T-cell (primary cell): ENCODE measurements at regions not wholly inside any gene's neighbourhood (a gene's known extent, or its start where the extent isn't known, plus 50 kb on each side); places are given as distances from the start of the nearest gene placed in this dataset.

Experiments
- ATAC-seq, 4 experiments: fragments of 200-7000 bp in 3 of 4; fragments of 150-1000 bp in 1 of 4; cut with Tn5 transposase; replicated peaks in 1 of 4; 1 replicate in 3 of 4; 2 replicates in 1 of 4; pipeline ENCODE4 v1.10.0; 2021; ENCODE audit warnings: moderate library complexity in 3 of 4, mild to moderate bottlenecking in 2 of 4, moderate number of reproducible peaks in 1 of 4
- CTCF ChIA-PET, 2 donors: fragments of 300-600 bp; sonication (Branson Sonifier 250); formaldehyde crosslinking; loops; one replicate each; lab custom pipeline; 2022; ENCODE audit warnings: antibody characterized with exemption in 2 of 2; lab: Charles Lee
- POLR2A ChIA-PET, 2 donors: fragments of 300-600 bp; sonication (Branson Sonifier 250); formaldehyde crosslinking; loops; one replicate each; lab custom pipeline; 2022; ENCODE audit warnings: antibody characterized with exemption in 2 of 2; lab: Charles Lee
- DNase-seq, 35 experiments: peaks; one replicate each; pipeline versions ENCODE4 v3.0.0 to v3.0.0-alpha.2; 2013 to 2023
- H3K27ac ChIP-seq: one replicate; pipeline ENCODE4 v1.5.1; 2013; ENCODE audit warnings: low read length
- H3K27me3 ChIP-seq, 2 experiments: replicated peaks in 1 of 2; 1 replicate in 1 of 2; 2 replicates in 1 of 2; pipeline versions ENCODE4 v1.6.1 to v1.7.0; 2013; ENCODE audit warnings: low read length in 1 of 2, mixed read lengths in 1 of 2; ENCODE audit not compliant: control insufficient read depth in 2 of 2, insufficient read depth in 2 of 2; ENCODE audit errors: extremely low read depth in 1 of 2
- H3K36me3 ChIP-seq, 2 donors: 1 replicate in 1 of 2; 2 replicates in 1 of 2; pipeline versions ENCODE4 v1.6.1 to v1.7.0; 2013; ENCODE audit warnings: low read length in 1 of 2; ENCODE audit not compliant: control insufficient read depth in 2 of 2, insufficient read depth in 1 of 2; ENCODE audit errors: extremely low read depth in 1 of 2
- H3K4me1 ChIP-seq, 2 experiments: 1 replicate in 1 of 2; 2 replicates in 1 of 2; pipeline versions ENCODE4 v1.6.1 to v1.7.0; 2013; ENCODE audit warnings: low read length in 2 of 2, mixed read lengths in 1 of 2; ENCODE audit not compliant: insufficient read depth in 2 of 2, control insufficient read depth in 1 of 2; ENCODE audit errors: extremely low read depth in 1 of 2
- H3K4me3 ChIP-seq, 2 donors: 1 replicate in 1 of 2; 2 replicates in 1 of 2; pipeline versions ENCODE4 v1.5.1 to v1.7.0; 2013; ENCODE audit warnings: mild to moderate bottlenecking in 2 of 2, low read length in 1 of 2, moderate library complexity in 1 of 2; ENCODE audit not compliant: control insufficient read depth in 1 of 2; ENCODE audit errors: extremely low read depth in 1 of 2
- H3K9me3 ChIP-seq: 2 replicates; pipeline ENCODE4 v1.7.0; 2013
- H3K27ac Mint-ChIP-seq, 2 donors: one replicate each; pipeline ENCODE4 v1.8.0; 2020 to 2021; ENCODE audit warnings: mild to moderate bottlenecking in 2 of 2, mixed read lengths in 2 of 2
- H3K27me3 Mint-ChIP-seq, 2 donors: one replicate each; pipeline ENCODE4 v1.8.0; 2021 to 2022; ENCODE audit warnings: mixed read lengths in 2 of 2
- H3K36me3 Mint-ChIP-seq: one replicate; pipeline ENCODE4 v1.8.0; 2021; ENCODE audit warnings: mixed read lengths
- H3K4me1 Mint-ChIP-seq, 3 donors: one replicate each; pipeline ENCODE4 v1.8.0; 2020 to 2022; ENCODE audit warnings: mixed read lengths in 3 of 3, mild to moderate bottlenecking in 1 of 3
- H3K4me3 Mint-ChIP-seq, 3 donors: one replicate each; pipeline ENCODE4 v1.8.0; 2020 to 2022; ENCODE audit warnings: mild to moderate bottlenecking in 3 of 3, mixed read lengths in 3 of 3, moderate library complexity in 3 of 3
- H3K9me3 Mint-ChIP-seq, 3 donors: one replicate each; pipeline ENCODE4 v1.8.0; 2020 to 2022; ENCODE audit warnings: mixed read lengths in 3 of 3
- WGBS: methylation state at CpG from one replicate; pipeline ENCODE4 v1.1.5; 2013; ENCODE audit warnings: missing lambda C conversion rate; ENCODE audit not compliant: insufficient coverage; 5-methylcytosine and 5-hydroxymethylcytosine counted together

- Histone ChIP-seq H3K4me3 (no peak overlapping the region), H3K4me1 (no peaks in the 10 kb centered on the region), H3K36me3 (no peaks in the 10 kb centered on the region), H3K27me3 (no peaks in the 10 kb centered on the region), H3K9me3 (no peaks in the 10 kb centered on the region), H3K27ac (no peak overlapping the region)
- H3K4me3 Mint-ChIP-seq: no peak overlapping the region
- no peaks in the 10 kb centered on the region for H3K36me3 Mint-ChIP-seq
- no peak overlapping the region for H3K27ac Mint-ChIP-seq
- no peaks in the 10 kb centered on the region for H3K9me3 Mint-ChIP-seq
- DNase-seq (no peak), ATAC-seq (no peak)
- 90% methylated on average over 1 of the region's 5 CpGs for WGBS
- ChIA-PET POLR2A (no interaction called here), CTCF (interaction anchor here in 1 of 2 donors (0.6 kb wide), 1 partner anchor 1077 kb away, joined by 3 read pairs; no protein-coding TSS in a partner anchor)
- H3K4me1 Mint-ChIP-seq: no peaks in the 10 kb centered on the region
- H3K27me3 Mint-ChIP-seq: peaks cover 0 to 3% of the 10 kb centered on the region in 2 donors
These were observed 184.3 kb downstream of the ZC3H11B start for GRCh38 chr1:219428651-219429050.

DNA sequence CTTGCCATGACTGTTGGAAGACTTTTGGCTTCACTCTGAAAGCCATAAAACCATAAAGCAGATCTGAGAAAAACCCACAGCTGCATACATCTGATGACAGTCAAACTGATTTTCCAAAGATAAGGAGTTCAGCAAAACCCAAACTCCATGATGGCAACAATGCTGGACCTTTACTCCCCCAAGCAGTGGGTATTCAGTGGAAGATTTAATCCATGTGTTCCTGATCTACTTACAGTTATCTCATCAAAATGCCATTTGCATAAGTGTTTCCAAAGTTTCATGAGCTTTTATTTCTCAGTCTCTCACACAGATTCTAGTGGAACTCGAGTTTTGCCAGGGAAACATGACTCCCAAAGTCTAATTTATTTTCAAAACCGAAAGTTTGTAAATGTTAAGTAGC is 184.9 kb downstream of the ZC3H11B start:
- H3K27me3 ChIP-seq: no peaks in the 10 kb centered on the region
- CTCF ChIA-PET: no interaction called here
- H3K27ac ChIP-seq: no peak overlapping the region
- no peaks in the 10 kb centered on the region for H3K36me3 Mint-ChIP-seq
- DNase-seq (no peak), ATAC-seq (no peak)
- no peaks in the 10 kb centered on the region for H3K9me3 Mint-ChIP-seq
- H3K9me3 ChIP-seq: no peaks in the 10 kb centered on the region
- no peak overlapping the region for H3K27ac Mint-ChIP-seq
- H3K4me3 ChIP-seq: no peak overlapping the region
- no peaks in the 10 kb centered on the region for H3K4me1 Mint-ChIP-seq
- H3K27me3 Mint-ChIP-seq: peaks cover 0 to 3% of the 10 kb centered on the region in 2 donors
- no CpG with 5 or more reads among the region's 2 CpGs for WGBS
- H3K4me3 Mint-ChIP-seq: no peak overlapping the region
- POLR2A ChIA-PET: no interaction called here
- H3K4me1 ChIP-seq: no peaks in the 10 kb centered on the region
- H3K36me3 ChIP-seq: no peaks in the 10 kb centered on the region

- CTCF ChIA-PET: no interaction called here
- no peak overlapping the region for H3K27ac Mint-ChIP-seq
- ATAC-seq: no peak
These were observed 185.5 kb downstream of the ZC3H11B start for GRCh38 chr1:219427403-219427802.

DNA sequence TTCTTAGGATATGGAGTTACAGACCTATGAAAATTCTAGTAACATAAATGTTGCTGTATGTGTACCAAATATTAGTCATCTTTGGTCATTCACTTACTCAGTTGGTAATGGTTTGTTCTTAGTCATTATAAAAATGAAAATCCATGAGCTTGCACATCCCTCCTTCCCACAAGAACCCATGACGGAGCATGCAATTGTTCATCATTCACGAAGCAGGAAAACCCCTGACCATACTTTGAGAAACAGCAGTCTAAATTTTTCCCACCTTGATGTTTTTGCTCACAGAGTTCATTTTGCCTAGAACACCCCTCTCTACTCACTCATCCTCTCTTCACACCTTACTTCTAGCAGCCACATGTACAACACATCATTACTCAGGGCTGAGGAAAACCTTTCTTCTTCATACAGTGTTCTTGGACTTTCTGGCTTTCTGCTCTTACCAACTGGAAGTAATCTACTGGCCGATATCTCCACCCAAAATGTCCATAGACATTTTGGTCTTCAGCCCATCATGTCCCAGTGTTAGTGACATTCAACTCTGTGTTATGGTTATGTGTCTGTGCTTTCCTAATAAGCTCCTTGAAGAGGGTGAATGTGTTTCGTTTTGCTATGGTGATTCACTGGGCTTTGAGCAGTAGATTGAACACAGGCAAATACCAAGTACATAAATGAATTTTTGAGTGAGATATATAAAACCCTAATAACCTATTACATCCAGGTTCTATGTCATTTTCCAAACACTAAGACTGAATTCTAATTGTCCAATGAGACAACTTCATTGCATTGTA is 189.9 kb downstream of the ZC3H11B start:
- DNase-seq (no peak), ATAC-seq (no peak)
- Histone ChIP-seq H3K4me3 (no peak overlapping the region), H3K27ac (no peak overlapping the region), H3K36me3 (no peaks in the 10 kb centered on the region), H3K27me3 (no peaks in the 10 kb centered on the region), H3K4me1 (no peaks in the 10 kb centered on the region), H3K9me3 (no peaks in the 10 kb centered on the region)
- 56% methylated on average over 2 of the region's 4 CpGs for WGBS
- no peak overlapping the region for H3K27ac Mint-ChIP-seq
- no peaks in the 10 kb centered on the region for H3K27me3 Mint-ChIP-seq
- ChIA-PET POLR2A (no interaction called here), CTCF (no interaction called here)
- no peak overlapping the region for H3K4me3 Mint-ChIP-seq
- no peaks in the 10 kb centered on the region for H3K9me3 Mint-ChIP-seq
- no peaks in the 10 kb centered on the region for H3K4me1 Mint-ChIP-seq
- H3K36me3 Mint-ChIP-seq: no peaks in the 10 kb centered on the region

More at GRCh38 chr1:219427403-219427802, 185.5 kb downstream of the ZC3H11B start:
- no peaks in the 10 kb centered on the region for H3K36me3 ChIP-seq
- peaks cover 0 to 3% of the 10 kb centered on the region in 2 donors for H3K27me3 Mint-ChIP-seq
- no peaks in the 10 kb centered on the region for H3K4me1 ChIP-seq
- H3K4me3 ChIP-seq: no peak overlapping the region
- H3K9me3 Mint-ChIP-seq: no peaks in the 10 kb centered on the region
- H3K27ac ChIP-seq: no peak overlapping the region
- H3K36me3 Mint-ChIP-seq: no peaks in the 10 kb centered on the region
- no peaks in the 10 kb centered on the region for H3K4me1 Mint-ChIP-seq
- POLR2A ChIA-PET: no interaction called here
- H3K4me3 Mint-ChIP-seq: no peak overlapping the region
- DNase-seq: no peak
- H3K9me3 ChIP-seq: no peaks in the 10 kb centered on the region
- no peaks in the 10 kb centered on the region for H3K27me3 ChIP-seq

GRCh38 chr1:219420913-219421312 is 192.0 kb downstream of the ZC3H11B start:
- Mint-ChIP-seq H3K27me3 (no peaks in the 10 kb centered on the region), H3K27ac (no peak overlapping the region), H3K36me3 (no peaks in the 10 kb centered on the region), H3K4me1 (no peaks in the 10 kb centered on the region), H3K4me3 (no peak overlapping the region), H3K9me3 (no peaks in the 10 kb centered on the region)
- Histone ChIP-seq H3K27me3 (no peaks in the 10 kb centered on the region), H3K27ac (no peak overlapping the region), H3K9me3 (no peaks in the 10 kb centered on the region), H3K36me3 (no peaks in the 10 kb centered on the region), H3K4me3 (no peak overlapping the region), H3K4me1 (no peaks in the 10 kb centered on the region)
- ChIA-PET POLR2A (no interaction called here), CTCF (no interaction called here)
- DNase-seq: no peak
- ATAC-seq: no peak

DNA sequence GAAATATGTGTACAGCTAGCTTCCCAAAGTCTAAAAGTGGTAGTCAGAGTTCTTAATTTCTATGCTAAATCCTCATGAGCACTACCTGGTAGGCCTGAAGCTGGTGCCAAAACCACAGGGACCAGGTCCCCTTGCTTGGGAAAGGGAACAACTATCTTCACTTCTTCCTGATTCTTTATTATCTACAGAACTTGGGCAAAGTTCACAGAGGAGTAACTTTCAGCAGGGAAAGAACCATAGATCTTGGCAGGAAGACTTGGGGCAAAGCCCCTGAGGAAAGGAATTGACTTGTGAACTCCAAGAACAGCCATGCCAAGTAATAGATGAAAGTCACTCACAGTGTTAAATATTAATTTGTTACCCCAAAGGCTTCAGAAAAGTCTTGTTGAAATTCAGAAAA is 193.0 kb downstream of the ZC3H11B start:
- ATAC-seq: no peak
- ChIA-PET POLR2A (no interaction called here), CTCF (interaction anchor here in 1 of 2 donors (1.1 kb wide), 1 partner anchor 1090 kb away, joined by 4 read pairs; no protein-coding TSS in a partner anchor)
- Histone ChIP-seq H3K27ac (no peak overlapping the region), H3K36me3 (no peaks in the 10 kb centered on the region), H3K4me1 (no peaks in the 10 kb centered on the region), H3K9me3 (no peaks in the 10 kb centered on the region), H3K27me3 (no peaks in the 10 kb centered on the region), H3K4me3 (no peak overlapping the region)
- H3K4me3 Mint-ChIP-seq: no peak overlapping the region
- H3K27me3 Mint-ChIP-seq: no peaks in the 10 kb centered on the region
- no peak overlapping the region for H3K27ac Mint-ChIP-seq
- H3K4me1 Mint-ChIP-seq: no peaks in the 10 kb centered on the region
- DNase-seq: no peak
- no peaks in the 10 kb centered on the region for H3K9me3 Mint-ChIP-seq
- no peaks in the 10 kb centered on the region for H3K36me3 Mint-ChIP-seq
